Effector memory CD8-positive, alpha-beta T cell (primary cell): ENCODE measurements at regions not wholly inside any gene's neighbourhood (a gene's known extent, or its start where the extent isn't known, plus 50 kb on each side); places are given as distances from the start of the nearest gene placed in this dataset.
"Not testable (repeated sequence)": the region's sequence is repeated elsewhere in the genome, so short reads cannot be mapped to it uniquely, and the experiment has no call there.

Source experiments
- ATAC-seq: fragments of 150-1000 bp; cut with Tn5 transposase; replicated peaks from 2 replicates; pipeline ENCODE4 v1.10.0; 2021; ENCODE audit warnings: mild to moderate bottlenecking, moderate library complexity
- DNase-seq, 3 experiments: peaks; one replicate each; pipeline ENCODE4 v3.0.0; 2021
- H3K27ac Mint-ChIP-seq, 2 donors: one replicate each; pipeline ENCODE4 v1.8.0; 2022; ENCODE audit warnings: mild to moderate bottlenecking in 2 of 2, mixed read lengths in 2 of 2, moderate library complexity in 2 of 2
- H3K27me3 Mint-ChIP-seq, 2 donors: one replicate each; pipeline ENCODE4 v1.8.0; 2022; ENCODE audit warnings: mixed read lengths in 2 of 2
- H3K36me3 Mint-ChIP-seq: one replicate; pipeline ENCODE4 v1.8.0; 2022; ENCODE audit warnings: mild to moderate bottlenecking, moderate library complexity, mixed read lengths; ENCODE audit not compliant: insufficient read depth
- H3K4me1 Mint-ChIP-seq, 2 donors: one replicate each; pipeline ENCODE4 v1.8.0; 2022; ENCODE audit warnings: low read depth in 2 of 2, mixed read lengths in 2 of 2
- H3K4me3 Mint-ChIP-seq, 2 donors: one replicate each; pipeline ENCODE4 v1.8.0; 2022; ENCODE audit warnings: mild to moderate bottlenecking in 2 of 2, mixed read lengths in 2 of 2, moderate library complexity in 2 of 2
- H3K9me3 Mint-ChIP-seq, 2 donors: one replicate each; pipeline ENCODE4 v1.8.0; 2022; ENCODE audit warnings: mixed read lengths in 2 of 2

GRCh38 chr17:33954597-33954996 is 300.5 kb upstream of the CCL2 start:
- H3K4me3 Mint-ChIP-seq, result no peak overlapping the region
- H3K36me3 Mint-ChIP-seq, result no peaks in the 10 kb centered on the region
- peaks cover 27 to 69% of the 10 kb centered on the region in 2 donors for H3K27me3 Mint-ChIP-seq
- DNase-seq, result no peak
- no peak overlapping the region for H3K27ac Mint-ChIP-seq
- no peaks in the 10 kb centered on the region for H3K4me1 Mint-ChIP-seq
- H3K9me3 Mint-ChIP-seq, result peaks cover 2 to 10% of the 10 kb centered on the region in 2 donors
- no peak for ATAC-seq

- Mint-ChIP-seq H3K36me3 (no peaks in the 10 kb centered on the region), H3K4me3 (no peak overlapping the region), H3K9me3 (peaks cover 2 to 14% of the 10 kb centered on the region in 2 donors), H3K4me1 (no peaks in the 10 kb centered on the region), H3K27ac (no peak overlapping the region), H3K27me3 (peaks cover 28 to 71% of the 10 kb centered on the region in 2 donors)
- ATAC-seq, result no peak
- DNase-seq, result no peak
These were observed 299.6 kb upstream of the CCL2 start for GRCh38 chr17:33955461-33955860.

GRCh38 chr17:33959098-33959497 is 296.0 kb upstream of the CCL2 start:
- DNase-seq, H3K4me3 Mint-ChIP-seq, H3K4me1 Mint-ChIP-seq, H3K27ac Mint-ChIP-seq, H3K36me3 Mint-ChIP-seq, ATAC-seq: not testable (repeated sequence)
- Mint-ChIP-seq H3K9me3 (peaks cover 2 to 14% of the 10 kb centered on the region in 2 donors), H3K27me3 (peaks cover 39 to 88% of the 10 kb centered on the region in 2 donors)

GRCh38 chr17:33962857-33963655 is 292.0 kb upstream of the CCL2 start:
- DNase-seq (no peak), ATAC-seq (no peak)
- peaks cover 14 to 16% of the 10 kb centered on the region in 2 donors for H3K4me1 Mint-ChIP-seq
- H3K27me3 Mint-ChIP-seq, result peaks cover 18 to 59% of the 10 kb centered on the region in 2 donors
- peak overlapping the region in 1 of 2 donors; percentile 34 for H3K4me3 Mint-ChIP-seq
- H3K9me3 Mint-ChIP-seq, result peaks cover 2 to 14% of the 10 kb centered on the region in 2 donors
- no peaks in the 10 kb centered on the region for H3K36me3 Mint-ChIP-seq
- no peak overlapping the region for H3K27ac Mint-ChIP-seq

GRCh38 chr17:33964344-33964979 is 290.6 kb upstream of the CCL2 start:
- H3K4me1 Mint-ChIP-seq, result peaks cover 27 to 29% of the 10 kb centered on the region in 2 donors

GRCh38 chr17:33966410-33967059 is 288.6 kb upstream of the CCL2 start:
- Mint-ChIP-seq H3K27me3 (peaks cover 7 to 27% of the 10 kb centered on the region in 2 donors), H3K4me1 (peaks cover 27 to 29% of the 10 kb centered on the region in 2 donors), H3K4me3 (no peak overlapping the region), H3K9me3 (no peaks in the 10 kb centered on the region), H3K36me3 (no peaks in the 10 kb centered on the region), H3K27ac (peak overlapping the region in 1 of 2 donors; percentile 38)
- ATAC-seq, result no peak
- no peak for DNase-seq

More at GRCh38 chr17:33964344-33964979, 290.6 kb upstream of the CCL2 start:
- Mint-ChIP-seq H3K27me3 (peaks cover 18 to 48% of the 10 kb centered on the region in 2 donors), H3K36me3 (no peaks in the 10 kb centered on the region), H3K9me3 (peaks cover 0 to 6% of the 10 kb centered on the region in 2 donors), H3K27ac (peak overlapping the region; percentile 32 to 33), H3K4me3 (peak overlapping the region; percentile 9 to 54)
- ATAC-seq (peak; percentile 65), DNase-seq (peak in 1 of 3 experiments; percentile 3)

- Mint-ChIP-seq H3K27me3 (peaks cover 0 to 17% of the 10 kb centered on the region in 2 donors), H3K36me3 (no peaks in the 10 kb centered on the region), H3K27ac (peak overlapping the region; percentile 66 to 91), H3K9me3 (no peaks in the 10 kb centered on the region), H3K4me1 (peaks cover 27 to 29% of the 10 kb centered on the region in 2 donors), H3K4me3 (peak overlapping the region; percentile 42 to 60)
- DNase-seq, result no peak
- ATAC-seq, result peak; percentile 30
These were observed 287.3 kb upstream of the CCL2 start for GRCh38 chr17:33967608-33968349.

- no peaks in the 10 kb centered on the region for H3K9me3 Mint-ChIP-seq
- peaks cover 27 to 29% of the 10 kb centered on the region in 2 donors for H3K4me1 Mint-ChIP-seq
- peaks cover 0 to 19% of the 10 kb centered on the region in 2 donors for H3K27me3 Mint-ChIP-seq
- ATAC-seq, result peak; percentile 71
- H3K4me3 Mint-ChIP-seq, result peak overlapping the region; percentile 42 to 60
- no peaks in the 10 kb centered on the region for H3K36me3 Mint-ChIP-seq
- peak overlapping the region; percentile 66 to 91 for H3K27ac Mint-ChIP-seq
- peak in 2 of 3 experiments; percentile 9 to 12 for DNase-seq
These were observed 286.6 kb upstream of the CCL2 start for GRCh38 chr17:33968350-33969044.

- DNase-seq (no peak), ATAC-seq (no peak)
- Mint-ChIP-seq H3K4me1 (peaks cover 19 to 20% of the 10 kb centered on the region in 2 donors), H3K36me3 (peaks cover 4% of the 10 kb centered on the region), H3K27me3 (peaks cover 0 to 19% of the 10 kb centered on the region in 2 donors), H3K27ac (no peak overlapping the region), H3K9me3 (no peaks in the 10 kb centered on the region), H3K4me3 (no peak overlapping the region)
These were observed 284.8 kb upstream of the CCL2 start for GRCh38 chr17:33970279-33970678.

- ATAC-seq (no peak), DNase-seq (no peak)
- Mint-ChIP-seq H3K36me3 (peaks cover 4% of the 10 kb centered on the region), H3K4me3 (no peak overlapping the region), H3K27me3 (peaks cover 0 to 8% of the 10 kb centered on the region in 2 donors), H3K27ac (no peak overlapping the region), H3K4me1 (peaks cover 16% of the 10 kb centered on the region in 2 donors), H3K9me3 (no peaks in the 10 kb centered on the region)
These were observed 282.3 kb upstream of the CCL2 start for GRCh38 chr17:33972763-33973162.

- H3K27me3 Mint-ChIP-seq, result peaks cover 0 to 8% of the 10 kb centered on the region in 2 donors
- peaks cover 8 to 9% of the 10 kb centered on the region in 2 donors for H3K4me1 Mint-ChIP-seq
- H3K27ac Mint-ChIP-seq, result no peak overlapping the region
- ATAC-seq (no peak), DNase-seq (no peak)
- peaks cover 4% of the 10 kb centered on the region for H3K36me3 Mint-ChIP-seq
- no peak overlapping the region for H3K4me3 Mint-ChIP-seq
- H3K9me3 Mint-ChIP-seq, result no peaks in the 10 kb centered on the region
These were observed 281.6 kb upstream of the CCL2 start for GRCh38 chr17:33973491-33973890.

GRCh38 chr17:33974276-33974675 is 280.8 kb upstream of the CCL2 start:
- no peak overlapping the region for H3K4me3 Mint-ChIP-seq
- no peak overlapping the region for H3K27ac Mint-ChIP-seq
- ATAC-seq (no peak), DNase-seq (no peak)
- H3K36me3 Mint-ChIP-seq, result peaks cover 4% of the 10 kb centered on the region
- H3K27me3 Mint-ChIP-seq, result peaks cover 0 to 8% of the 10 kb centered on the region in 2 donors
- peaks cover under 1% of the 10 kb centered on the region in 2 donors for H3K4me1 Mint-ChIP-seq
- no peaks in the 10 kb centered on the region for H3K9me3 Mint-ChIP-seq
